GM13977 (cell line): ENCODE measurements at regions not wholly inside any gene's neighbourhood (a gene's known extent, or its start where the extent isn't known, plus 50 kb on each side); places are given as distances from the start of the nearest gene placed in this dataset.

Experiments
- DNase-seq: peaks from one replicate; pipeline ENCODE4 v3.0.0; 2012; ENCODE audit warnings: low spot score
- CTCF ChIP-seq: IDR thresholded peaks from 2 replicates; pipeline ENCODE4 v1.5.1; 2012; ENCODE audit warnings: mild to moderate bottlenecking, control low read depth; ENCODE audit not compliant: insufficient read depth; ENCODE audit errors: extremely low read depth, missing control alignments
- in situ Hi-C: fragments of 300-500 bp; cut with MboI; formaldehyde crosslinking; loops from one replicate; pipeline ENCODE4 v1.12.0; 2022; ENCODE audit warnings: low sequenced_read_pairs, low pct_unique_long_range_greater_than_20kb, mixed read lengths, inconsistent platforms; ENCODE audit not compliant: unreplicated experiment

DNA sequence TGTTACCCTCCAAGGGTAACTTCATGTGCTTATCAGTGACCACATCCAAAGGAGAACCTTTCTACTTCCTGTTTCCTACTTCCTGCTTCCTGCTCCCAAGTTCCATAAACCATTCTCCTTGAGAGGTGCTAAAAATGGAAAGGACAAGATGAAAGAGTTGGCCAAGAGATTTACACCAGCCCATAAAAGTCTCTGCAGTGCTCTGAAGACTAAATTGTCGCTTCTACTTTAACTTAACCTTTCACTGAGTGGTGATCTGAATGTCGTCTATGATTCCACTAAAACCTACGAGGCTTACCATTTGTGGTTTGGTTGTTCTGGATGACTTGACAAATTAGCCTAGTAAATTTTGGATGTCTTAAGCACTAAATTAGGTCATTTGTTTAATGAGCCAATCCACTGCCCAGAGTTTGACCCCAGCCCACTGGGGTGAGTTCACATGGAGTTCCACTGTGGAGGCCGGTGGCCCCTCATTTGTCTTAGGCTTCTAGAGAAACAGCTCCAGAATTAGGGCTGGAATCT, 333.1 kb downstream of the FOXL1 start:
- no peak for TF ChIP-seq CTCF
- in situ Hi-C loops, result no loop called here
- no peak for DNase-seq

DNA sequence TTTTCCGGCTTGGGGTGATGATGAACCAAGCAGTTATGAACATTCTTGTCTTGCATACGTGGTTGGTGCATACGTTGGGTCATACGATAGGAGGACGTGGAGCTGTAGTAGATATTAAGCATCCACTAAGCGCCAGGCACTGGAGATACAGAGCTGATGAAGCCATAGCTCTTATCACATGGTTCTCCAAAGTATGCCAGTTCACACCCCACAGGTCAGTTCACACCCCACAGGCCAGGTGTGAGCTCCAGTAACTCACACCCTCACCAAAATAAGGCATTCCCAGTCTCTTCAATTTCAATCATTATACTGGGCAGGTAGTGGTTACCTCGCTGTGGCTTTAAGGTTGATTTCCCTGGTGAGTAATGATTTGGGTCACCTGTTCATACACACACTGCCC, 335.5 kb downstream of the FOXL1 start:
- no peak for DNase-seq
- TF ChIP-seq CTCF, result no peak
- in situ Hi-C loops, result no loop called here

DNA sequence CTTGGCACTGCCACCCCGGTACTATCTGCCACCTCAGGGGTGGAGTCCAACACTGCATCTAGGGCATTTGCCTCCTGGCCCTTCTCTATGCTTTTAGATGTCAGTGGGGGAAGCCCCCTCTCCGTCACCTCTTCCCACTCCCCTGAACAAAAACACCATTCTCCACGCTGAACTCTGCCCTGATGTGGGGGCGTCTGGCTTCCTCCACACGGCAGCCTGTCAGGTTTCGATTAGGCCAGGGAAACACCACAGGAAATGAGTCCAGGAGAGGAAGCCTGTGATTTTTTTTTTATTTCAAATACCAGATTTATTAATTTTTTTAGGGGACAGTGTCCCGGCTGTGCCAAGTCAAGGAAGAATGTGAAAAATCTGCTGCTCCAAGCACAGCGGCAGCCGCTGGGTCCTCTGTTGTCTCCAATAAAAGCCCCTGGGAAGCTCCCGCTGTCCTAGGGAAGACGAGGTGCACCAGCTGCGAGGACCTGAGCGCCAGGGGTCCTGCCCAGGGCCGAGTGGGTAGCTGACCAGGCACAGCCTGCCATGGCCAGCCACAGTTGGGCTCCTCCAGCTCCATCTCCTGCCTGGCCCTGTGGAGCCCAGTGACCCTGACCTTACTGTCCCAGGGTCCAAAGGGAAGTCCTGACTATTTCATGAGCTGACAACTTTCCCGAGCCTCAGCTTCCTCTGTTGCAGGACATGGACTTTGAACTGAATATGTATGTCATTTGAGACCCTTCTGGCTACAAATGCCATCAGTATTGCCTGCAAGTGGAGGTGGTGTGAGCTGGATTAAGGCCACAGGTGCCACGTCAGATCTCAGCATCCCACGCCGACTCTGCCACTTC, 336.7 kb downstream of the FOXL1 start:
- in situ Hi-C loops, result no loop called here
- no peak for DNase-seq
- TF ChIP-seq CTCF, result no peak

DNA sequence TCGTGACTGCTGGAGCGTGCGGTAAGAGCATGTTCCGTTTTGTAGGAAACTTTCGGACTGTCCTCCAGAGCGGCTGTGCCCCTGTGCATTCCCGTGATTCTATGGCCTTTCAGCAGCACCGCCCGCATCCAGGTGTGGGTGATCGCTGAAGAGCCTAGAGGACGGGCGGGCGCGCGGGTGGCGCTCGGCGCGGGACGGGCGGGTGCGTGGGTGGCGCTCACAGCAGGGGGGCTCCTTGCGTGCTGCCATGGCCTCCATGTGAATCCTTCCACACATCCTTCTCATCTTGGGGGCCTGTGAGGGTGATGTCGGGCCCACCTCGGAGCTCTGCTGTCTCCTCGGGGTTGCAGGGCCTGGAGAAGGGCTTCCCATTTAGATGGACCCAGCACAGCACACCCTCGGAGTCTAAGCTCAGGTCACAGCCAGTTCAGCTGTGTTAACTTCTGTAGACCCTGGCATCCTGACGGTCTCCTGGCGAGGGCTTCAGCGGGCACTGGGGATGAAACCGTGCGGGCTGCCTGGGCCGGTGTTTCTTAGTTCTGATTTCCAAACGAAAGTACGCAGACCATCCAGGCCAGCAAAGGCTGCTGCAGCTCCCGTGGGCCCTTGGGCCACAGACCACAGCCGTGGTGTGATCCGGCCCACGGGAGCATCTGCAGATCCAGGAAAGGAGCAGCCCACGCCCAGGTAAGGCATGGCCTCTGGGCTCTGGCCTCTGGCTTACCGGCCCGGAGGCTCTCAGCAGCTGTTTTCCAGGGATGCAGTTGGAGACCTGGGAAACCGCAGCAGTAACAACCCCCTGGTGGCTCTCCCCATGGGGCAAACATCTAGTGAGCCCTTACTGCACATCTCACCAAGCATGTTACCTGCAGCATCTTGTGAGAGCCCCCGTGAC, 339.4 kb downstream of the FOXL1 start:
- in situ Hi-C loops, result no loop called here
- DNase-seq, result no peak
- TF ChIP-seq CTCF, result no peak

DNA sequence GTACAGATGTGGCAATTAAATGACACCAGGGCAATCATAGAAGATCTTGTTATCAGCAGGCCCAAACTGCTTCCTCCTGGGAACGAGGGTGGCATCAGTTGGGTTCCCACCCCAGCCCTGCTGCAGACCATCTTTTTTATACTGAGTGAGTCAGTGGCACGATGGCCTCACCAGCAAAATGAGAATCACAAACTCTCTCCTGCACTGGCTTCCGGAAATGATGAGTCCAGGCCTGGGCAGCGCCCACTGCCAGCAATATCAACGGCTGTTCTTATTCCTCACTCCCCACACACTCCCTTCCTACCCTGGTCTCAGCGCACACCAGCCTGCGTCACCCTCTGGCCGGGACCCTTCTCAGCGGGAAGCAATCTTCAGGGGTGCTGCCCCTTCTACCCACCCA, 340.3 kb downstream of the FOXL1 start:
- no peak for DNase-seq
- in situ Hi-C loops, result no loop called here
- no peak for TF ChIP-seq CTCF

DNA sequence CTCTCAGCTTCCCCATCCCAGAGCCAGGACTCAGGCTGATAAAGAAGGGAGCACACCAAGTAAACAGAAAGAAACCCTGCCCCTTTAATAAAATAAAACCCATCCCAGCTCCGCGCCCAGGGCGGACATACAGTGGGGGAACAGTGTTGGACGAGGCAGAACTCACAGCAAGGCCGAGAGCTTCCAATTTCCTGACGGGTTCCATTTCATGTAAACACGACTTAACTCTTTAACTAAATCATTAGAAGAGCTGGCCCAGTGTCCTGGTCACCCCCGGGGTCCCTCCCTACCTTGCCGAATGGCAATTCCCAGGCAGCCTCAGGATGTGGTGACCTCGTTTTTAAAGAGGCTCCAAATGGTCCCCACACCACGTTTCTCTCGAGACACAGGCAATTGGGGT, 340.7 kb downstream of the FOXL1 start:
- no peak for DNase-seq
- in situ Hi-C loops, result no loop called here
- TF ChIP-seq CTCF, result no peak
